Superior temporal gyrus (tissue), 1 donor: ENCODE measurements at regions not wholly inside any gene's neighbourhood (a gene's known extent, or its start where the extent isn't known, plus 50 kb on each side); places are given as distances from the start of the nearest gene placed in this dataset.

Experiments used
- DNase-seq: peaks from one replicate; pipeline ENCODE4 v3.0.0-alpha.2; 2016; ENCODE audit errors: extremely low spot score

DNA sequence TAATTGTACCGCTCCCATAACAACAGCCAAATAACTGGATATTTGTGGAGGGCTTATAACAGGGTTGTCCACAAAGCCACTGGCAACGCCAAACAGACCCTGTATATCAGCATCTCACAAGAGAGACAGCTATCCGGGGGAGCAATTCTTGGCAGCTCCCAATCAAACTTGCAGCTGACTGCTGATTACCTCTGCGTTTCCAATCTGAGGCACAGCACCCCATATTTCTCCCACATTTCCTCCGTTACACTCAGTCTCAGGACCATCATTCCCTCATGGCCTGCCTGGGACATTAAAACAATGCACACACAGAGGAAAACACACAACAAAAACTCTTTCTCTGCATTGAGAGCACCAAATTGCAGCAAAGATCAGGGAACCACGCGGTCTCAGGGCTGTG lies 67.8 kb upstream of the SDK1 start:
- DNase-seq = no peak

DNA sequence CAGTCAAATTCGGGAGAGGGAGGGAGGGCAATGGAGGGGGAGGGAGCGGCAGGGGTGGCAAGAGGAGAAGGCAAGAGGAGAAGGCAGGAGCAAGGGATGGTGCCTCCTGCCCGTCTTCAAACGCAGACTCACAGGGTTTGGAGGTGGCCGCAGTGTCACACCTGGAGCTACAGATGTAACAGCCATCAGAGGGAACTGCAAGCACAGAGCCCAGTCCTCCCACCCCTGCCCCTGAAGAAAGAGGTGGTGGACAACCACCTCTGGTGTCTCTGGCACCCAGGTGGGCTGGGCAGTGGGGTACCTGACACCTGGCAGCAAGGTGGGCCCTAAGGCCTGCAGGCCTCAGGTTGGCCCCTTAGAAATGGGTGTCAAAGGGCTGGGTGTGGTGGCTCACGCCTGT lies 67.0 kb upstream of the SDK1 start:
- DNase-seq = no peak

DNA sequence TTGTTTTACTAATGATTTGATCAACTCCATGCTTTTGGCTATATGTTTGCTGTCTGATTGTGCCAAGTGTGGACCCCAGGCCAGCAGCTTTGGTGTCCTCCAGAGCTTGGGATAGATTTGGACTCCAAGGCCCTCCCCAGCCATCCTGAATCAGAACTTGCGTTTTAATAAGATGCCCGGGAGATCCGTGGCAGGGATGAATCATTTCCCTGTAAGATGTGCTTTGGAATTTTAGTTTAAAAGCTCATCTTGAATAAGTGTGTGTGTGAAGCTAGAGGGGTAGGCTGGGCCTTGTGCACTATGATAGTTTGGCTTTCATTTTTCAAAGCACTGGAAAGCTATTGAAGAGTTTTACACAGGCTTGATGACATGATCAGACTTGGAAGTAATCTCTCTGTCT lies 66.2 kb upstream of the SDK1 start:
- no peak for DNase-seq

DNA sequence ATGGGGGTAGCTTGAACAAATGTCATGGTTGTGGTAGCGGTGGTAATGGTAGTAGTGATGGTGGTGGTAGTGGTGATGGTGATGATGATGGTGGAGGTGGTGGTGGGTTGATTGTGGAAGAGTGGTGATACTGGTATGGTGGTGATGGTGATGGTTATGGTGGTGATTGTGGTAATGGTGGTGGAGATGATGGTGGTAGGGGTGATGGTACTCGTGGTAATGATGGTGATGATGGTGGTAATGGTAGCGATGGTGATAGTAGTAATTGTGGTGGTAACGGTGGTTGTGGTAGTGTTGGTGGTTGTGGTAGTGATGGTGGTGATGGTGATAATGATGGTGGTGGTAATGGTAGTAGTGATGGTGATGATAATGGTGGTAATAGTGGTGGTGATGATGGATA lies 65.7 kb upstream of the SDK1 start:
- DNase-seq = no peak

DNA sequence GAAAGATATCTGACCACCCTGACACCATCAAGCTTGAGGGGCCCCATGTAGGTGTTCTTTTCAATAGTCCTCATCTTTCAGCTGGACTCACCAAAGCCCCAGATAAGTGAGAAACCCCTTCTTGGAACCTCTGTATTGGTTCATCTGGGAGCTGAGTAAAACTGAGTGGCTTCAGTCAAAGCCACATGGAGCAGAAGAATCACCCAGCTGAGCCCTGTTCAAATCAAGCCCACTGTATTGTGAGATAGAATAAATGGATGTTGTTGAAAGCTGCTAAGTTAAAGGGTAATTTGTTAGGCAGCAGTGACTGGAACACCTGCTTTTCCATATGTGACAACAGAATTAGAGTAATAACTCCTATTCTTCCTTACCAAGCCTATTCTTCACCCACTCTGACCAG lies 64.8 kb upstream of the SDK1 start:
- no peak for DNase-seq

DNA sequence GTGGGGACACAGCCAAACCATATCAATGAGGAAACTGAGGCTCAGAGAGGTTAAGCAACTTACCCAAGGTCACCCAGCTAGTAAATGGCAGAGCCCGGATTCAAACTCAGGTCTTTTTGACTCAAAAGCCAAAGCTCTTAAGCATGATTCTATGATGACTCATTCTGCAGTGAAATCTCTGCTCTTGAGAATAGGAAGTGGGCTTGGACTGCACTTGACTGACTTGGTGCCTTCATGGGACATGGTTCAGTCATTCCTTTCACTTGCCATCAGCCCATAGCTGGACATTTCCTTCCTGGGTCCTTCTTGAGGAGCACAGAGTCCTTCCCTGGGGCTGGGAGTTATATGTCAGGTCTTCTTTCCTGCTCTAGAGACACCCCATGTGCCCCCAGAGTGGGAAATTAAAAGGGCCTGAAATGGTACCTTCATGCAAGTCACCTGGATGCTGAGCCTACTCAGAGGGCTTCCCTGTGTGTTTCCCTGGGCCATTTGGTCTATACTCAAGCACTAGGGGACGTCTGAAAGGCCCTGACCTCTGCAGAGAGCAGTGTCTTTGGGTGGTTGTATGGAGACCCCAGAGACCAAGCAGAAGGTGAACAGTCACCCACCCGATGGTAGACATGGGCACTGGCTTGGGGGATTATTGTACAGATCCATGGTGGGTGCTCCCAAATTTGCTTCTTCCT lies 62.4 kb upstream of the SDK1 start:
- no peak for DNase-seq

DNA sequence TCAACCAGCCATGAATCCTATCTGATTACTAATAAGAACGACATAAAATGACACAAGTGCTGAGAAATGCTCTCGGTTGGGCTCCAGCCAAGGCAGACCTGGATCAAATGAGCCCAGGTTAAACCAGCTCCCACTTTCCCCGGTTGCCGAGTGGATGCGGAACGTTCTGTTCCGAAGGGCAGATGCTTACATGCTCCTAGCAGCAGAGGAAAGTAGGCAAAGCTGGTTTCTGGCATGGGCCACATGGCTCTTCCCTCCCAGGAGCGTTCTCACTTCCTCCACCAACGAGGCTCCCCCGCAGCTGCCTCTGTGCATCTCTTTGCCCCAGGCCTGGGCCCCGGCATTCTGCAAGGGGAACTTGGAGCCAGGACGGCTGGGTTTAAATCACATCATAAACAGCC lies 61.8 kb upstream of the SDK1 start:
- DNase-seq = no peak

DNA sequence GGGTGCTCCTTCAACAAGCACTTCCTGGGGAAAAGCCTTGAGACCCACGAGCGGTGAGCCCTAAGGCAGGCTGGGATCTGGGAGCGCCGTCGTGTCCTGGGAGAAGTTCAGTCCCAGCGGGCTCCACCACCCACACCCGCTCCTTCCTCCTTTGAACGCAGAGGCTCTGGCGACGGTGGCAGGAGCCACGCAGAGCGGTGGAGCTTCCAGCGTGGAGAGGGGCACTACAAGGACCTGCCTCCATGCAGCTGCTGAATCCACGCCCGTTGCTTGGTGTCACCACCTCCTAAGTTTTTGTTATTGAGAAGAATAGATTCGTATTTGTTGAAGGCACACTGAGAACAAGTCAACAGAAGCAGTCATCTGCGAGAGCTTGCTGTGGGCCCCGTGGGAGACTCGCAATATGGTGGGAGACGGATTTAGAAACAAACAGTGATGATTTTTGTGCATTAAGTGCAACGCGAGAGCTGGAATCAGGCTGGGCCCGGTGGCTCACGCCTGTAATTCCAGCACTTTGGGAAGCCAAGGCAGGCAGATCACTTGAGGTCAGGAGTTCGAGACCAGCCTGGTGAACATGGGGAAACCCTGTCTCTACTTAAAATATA lies 60.1 kb upstream of the SDK1 start:
- no peak for DNase-seq

DNA sequence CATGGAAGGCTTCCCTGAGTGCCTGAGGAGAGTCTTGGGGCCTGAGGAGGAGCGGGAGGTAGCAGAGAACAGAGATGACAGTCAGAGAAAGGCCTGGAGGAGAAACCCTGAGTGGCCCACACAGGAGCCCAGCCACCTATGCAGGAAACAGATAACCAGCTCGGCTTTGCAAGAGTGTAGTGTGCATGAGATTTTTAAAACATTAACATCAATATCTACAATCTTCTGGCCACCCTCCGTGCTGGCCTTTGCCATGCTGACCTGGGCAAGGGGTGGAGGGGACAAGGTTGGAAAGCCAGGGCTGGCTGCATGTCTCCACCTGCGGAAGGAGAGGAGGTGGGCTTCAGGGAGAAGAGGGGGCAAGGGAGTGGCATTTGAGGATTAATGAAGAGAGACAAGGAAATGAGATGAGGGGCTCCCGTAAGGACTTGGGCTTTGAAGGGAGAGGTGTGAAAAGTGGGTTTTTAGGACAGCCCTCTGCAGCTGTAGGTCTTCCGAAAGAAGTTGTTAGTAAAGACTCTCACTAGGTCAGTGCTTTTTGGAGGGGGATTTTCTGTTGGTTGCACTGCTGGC lies 59.3 kb upstream of the SDK1 start:
- no peak for DNase-seq

DNA sequence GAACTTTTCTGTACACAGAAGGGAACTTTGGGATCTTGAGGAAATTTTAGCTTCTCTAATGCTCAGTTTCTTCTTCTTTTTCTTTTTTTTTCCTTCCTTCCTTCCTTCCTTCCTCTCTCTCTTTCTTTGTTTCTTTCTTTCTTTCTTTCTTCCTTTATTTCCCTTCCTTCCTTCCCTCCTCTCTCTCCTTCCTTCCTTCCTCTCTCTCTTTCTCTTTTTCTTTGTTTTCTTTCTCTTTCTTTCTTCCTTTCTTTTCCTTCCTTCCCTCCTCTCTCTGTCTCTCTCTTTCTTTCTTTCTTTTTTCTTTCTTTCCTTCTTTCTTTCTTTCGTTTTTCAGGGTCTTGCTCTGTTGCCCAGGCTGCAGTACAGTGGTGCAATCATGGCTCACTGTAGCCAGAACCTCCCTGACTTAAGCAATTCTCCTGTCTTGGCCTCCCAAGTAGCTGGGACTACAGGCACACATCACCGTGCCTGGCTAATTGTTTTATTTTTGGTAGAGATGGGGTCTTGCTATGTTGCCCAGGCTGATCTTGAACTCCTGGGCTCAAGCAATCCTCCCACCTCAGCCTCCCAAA lies 58.6 kb upstream of the SDK1 start:
- no peak for DNase-seq

DNA sequence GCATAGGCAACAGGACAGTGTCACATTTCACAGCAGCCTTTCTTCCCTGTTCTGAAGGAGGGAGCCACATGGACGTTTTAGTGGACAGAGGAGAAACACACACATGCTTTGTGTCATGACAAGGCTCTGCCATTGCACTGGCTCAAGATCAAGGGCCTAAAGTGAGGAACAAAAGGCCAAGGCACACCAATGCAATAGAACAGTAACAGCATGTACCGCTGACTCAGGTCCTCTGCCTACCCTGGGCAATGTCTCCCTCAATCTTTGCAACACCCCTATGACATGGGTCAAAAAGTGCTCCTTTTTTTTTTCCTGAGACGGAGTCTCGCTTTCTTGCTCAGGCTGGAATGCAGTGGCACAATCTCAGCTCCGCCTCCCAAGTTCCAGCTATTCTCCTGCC lies 57.8 kb upstream of the SDK1 start:
- no peak for DNase-seq

DNA sequence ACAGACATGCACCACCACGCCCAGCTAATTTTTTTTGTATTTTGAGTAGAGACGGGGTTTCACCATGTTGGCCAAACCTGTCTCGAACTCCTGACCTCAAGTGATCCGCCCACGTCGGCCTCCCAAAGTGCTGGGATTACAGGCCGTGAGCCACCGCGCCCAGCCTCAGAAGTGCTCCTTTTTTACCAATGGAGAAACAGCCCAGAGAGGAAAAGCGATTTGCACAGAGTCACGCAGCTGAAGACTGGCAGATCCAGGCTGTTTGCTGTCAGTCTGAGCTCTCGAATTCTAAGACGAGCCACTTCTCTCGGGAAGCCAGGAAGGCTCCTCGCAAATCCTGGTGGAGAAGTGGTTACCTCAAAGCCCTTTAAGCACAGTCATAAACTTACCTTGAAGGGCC lies 57.4 kb upstream of the SDK1 start:
- DNase-seq = no peak

DNA sequence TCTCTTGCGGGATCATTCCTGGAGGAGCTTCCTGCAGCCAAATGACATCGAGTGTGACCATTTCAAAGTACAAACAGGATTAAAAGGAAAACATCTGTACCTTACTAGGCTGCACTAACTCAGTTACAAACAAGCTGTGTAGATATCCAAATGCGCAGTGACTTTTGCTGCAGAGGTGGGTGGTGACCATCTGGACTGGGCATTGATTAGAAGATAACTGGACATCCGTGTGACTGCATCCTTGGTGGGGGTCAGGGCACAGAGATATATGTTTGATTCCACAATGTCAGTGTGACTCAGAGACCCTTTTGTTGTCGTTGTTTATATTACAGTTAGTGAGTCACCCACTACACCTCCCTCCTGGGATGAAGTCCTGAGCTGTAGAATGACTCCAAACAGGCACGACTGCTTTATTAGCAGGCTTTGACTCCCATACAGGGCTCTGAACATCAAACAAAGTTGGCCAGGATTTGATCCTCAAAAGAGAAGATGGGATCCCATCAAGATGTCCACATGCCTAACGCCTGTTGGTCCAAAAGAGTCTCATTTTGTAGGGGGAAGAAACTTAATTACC lies 56.7 kb upstream of the SDK1 start:
- no peak for DNase-seq

DNA sequence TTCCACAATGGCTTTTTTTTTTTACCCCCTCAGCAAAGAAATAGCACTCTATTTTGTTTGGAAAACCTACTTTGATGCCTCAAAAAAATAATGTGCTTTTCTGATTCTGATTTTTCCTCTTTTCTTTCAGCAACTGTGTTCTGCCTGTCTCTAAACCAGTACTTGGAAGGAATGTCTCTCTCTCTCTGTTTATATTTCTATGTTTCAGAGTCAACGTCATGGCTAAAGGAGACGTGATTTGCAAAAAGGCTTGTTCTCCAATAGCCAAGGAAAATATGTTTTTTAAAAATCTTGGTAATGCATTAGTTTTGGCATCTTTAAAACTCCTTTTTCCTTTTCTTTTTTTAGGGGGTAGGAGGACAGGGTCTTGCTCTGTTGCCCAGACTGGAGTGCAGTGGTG lies 56.0 kb upstream of the SDK1 start:
- no peak for DNase-seq

DNA sequence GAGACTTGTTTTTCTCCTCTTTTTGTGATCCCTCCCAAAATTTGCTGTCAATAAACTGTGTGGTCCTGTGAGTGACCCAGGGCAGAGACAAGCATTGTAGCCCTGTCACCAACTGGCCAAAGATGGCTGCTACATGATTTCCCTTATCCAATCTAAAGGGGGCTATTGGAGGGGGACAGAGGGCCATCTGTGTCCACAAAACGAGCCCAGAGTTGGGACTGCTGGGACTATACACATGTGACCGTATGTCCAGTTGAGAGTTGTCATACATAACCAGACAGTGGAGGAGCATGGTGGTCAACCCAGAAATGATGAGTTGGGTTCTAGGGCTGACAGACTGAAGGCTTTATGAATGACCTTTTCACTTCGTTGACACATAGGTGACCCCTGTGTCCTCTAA lies 55.3 kb upstream of the SDK1 start:
- DNase-seq = no peak

DNA sequence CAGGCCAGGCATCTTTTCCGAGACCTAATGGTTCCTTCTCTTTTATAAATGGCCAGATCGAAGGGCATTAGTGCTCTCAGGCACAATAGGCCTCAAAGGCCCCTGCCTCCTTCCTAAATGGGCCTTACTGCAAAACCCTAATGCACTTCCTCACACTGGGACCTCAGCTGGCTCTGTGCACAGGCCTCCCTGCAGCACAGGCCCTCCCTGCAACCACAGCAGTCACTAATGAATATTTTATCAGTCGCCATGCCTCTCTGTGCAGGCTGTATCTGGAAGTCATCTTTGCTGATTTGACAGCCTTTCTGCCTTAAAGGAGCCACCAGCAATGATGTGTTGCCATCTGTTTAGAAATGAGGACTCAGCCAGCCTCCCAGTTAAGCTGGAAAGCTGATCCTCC lies 54.9 kb upstream of the SDK1 start:
- no peak for DNase-seq

DNA sequence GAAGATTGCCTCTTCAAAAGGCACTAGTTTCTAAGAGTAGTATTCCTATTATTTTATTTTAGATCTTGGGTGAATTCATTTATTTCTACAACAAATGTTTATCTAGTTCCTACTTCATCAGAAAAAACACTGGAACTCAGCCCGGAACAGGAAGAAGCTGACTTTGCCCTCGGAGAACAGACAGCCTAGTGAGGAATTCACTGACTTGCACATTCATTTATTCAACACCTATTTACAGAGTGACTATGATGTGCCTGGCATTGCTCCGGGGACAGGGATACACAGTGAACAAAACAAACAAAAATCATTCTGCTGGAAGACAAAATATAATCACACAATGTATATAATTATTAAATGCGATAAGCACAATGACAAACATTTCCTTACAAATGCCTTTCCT lies 54.4 kb upstream of the SDK1 start:
- no peak for DNase-seq

DNA sequence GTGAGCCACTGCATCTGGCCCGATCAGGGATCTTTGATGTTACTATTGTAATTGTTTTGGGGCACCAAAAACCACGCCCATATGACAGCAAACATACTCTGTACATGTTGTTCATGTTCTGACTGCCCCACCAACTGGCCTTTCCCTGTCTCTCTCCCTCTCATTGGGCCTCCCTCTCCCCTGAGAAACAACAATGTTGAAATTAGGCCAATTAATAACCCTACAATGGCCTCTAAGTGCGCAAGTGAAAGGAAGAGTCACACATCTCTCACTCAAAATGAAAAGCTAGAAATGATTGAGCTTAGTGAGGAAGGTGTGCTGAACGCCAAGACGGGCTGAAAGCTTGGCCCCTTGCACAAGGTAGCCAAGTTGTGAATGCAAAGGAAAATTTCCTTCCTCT lies 50.3 kb upstream of the SDK1 start:
- no peak for DNase-seq
